HG03342 (cell line): ENCODE measurements at regions not wholly inside any gene's neighbourhood (a gene's known extent, or its start where the extent isn't known, plus 50 kb on each side); places are given as distances from the start of the nearest gene placed in this dataset.

Experiments
- ATAC-seq: cut with Tn5 transposase; IDR thresholded peaks from one replicate; pipeline ENCODE4 v1.9.1; 2021; ENCODE audit warnings: mild to moderate bottlenecking, moderate library complexity; ENCODE audit not compliant: unreplicated experiment

GRCh38 chr1:55860798-55861519 lies 645.8 kb upstream of the USP24 start:
- no peak for ATAC-seq

- ATAC-seq, result no peak
Observed at GRCh38 chr1:55860326-55860725, 645.2 kb upstream of the USP24 start.

GRCh38 chr1:55854911-55855310 lies 639.7 kb upstream of the USP24 start:
- ATAC-seq, result no peak

GRCh38 chr1:55848906-55849305 lies 633.7 kb upstream of the USP24 start:
- no peak for ATAC-seq

- ATAC-seq, result no peak
Observed at GRCh38 chr1:55846051-55846450, 630.9 kb upstream of the USP24 start.

GRCh38 chr1:55844322-55844721 lies 629.2 kb upstream of the USP24 start:
- no peak for ATAC-seq

- no peak for ATAC-seq
Observed at GRCh38 chr1:55839626-55840025, 624.5 kb upstream of the USP24 start.

- ATAC-seq, result no peak
Observed at GRCh38 chr1:55839221-55839620, 624.1 kb upstream of the USP24 start.

- no peak for ATAC-seq
Observed at GRCh38 chr1:55836086-55836485, 620.9 kb upstream of the USP24 start.

GRCh38 chr1:55833529-55834091 lies 618.4 kb upstream of the USP24 start:
- ATAC-seq, result no peak

GRCh38 chr1:55831759-55832158 lies 616.6 kb upstream of the USP24 start:
- no peak for ATAC-seq

- ATAC-seq, result no peak
Observed at GRCh38 chr1:55828044-55828443, 612.9 kb upstream of the USP24 start.

- ATAC-seq, result no peak
Observed at GRCh38 chr1:55827350-55827749, 612.2 kb upstream of the USP24 start.

GRCh38 chr1:55826381-55827080 lies 611.4 kb upstream of the USP24 start:
- ATAC-seq, result no peak

- ATAC-seq, result no peak
Observed at GRCh38 chr1:55825461-55825860, 610.3 kb upstream of the USP24 start.

GRCh38 chr1:55824251-55824640 lies 609.1 kb upstream of the USP24 start:
- no peak for ATAC-seq

- ATAC-seq, result no peak
Observed at GRCh38 chr1:55823541-55824250, 608.5 kb upstream of the USP24 start.

GRCh38 chr1:55822891-55823290 lies 607.7 kb upstream of the USP24 start:
- no peak for ATAC-seq

GRCh38 chr1:55821234-55821633 lies 606.1 kb upstream of the USP24 start:
- ATAC-seq, result no peak

GRCh38 chr1:55820501-55820900 lies 605.3 kb upstream of the USP24 start:
- no peak for ATAC-seq

- ATAC-seq, result no peak
Observed at GRCh38 chr1:55819011-55819410, 603.8 kb upstream of the USP24 start.
